H1 (cell line): ENCODE measurements at regions not wholly inside any gene's neighbourhood (a gene's known extent, or its start where the extent isn't known, plus 50 kb on each side); places are given as distances from the start of the nearest gene placed in this dataset.

Experiments
- CEBPB ChIP-seq: IDR thresholded peaks from 2 replicates; pipeline ENCODE4 v1.6.1; 2012; ENCODE audit warnings: low read depth, low read length
- EGR1 ChIP-seq: IDR thresholded peaks from 2 replicates; pipeline ENCODE4 v1.6.1; 2011; ENCODE audit warnings: low read depth, low read length, borderline replicate concordance
- KDM1A ChIP-seq: fragments of 200-600, 300-600 bp; sonication (generic); IDR thresholded peaks from 2 replicates; pipeline ENCODE4 v1.7.1; 2016; ENCODE audit warnings: mild to moderate bottlenecking, low read length, borderline replicate concordance
- SP4 ChIP-seq: IDR thresholded peaks from 2 replicates; pipeline ENCODE4 v1.6.1; 2012; ENCODE audit warnings: low read length, inconsistent platforms
- SUZ12 ChIP-seq: fragments of 200-600 bp; sonication (generic); IDR thresholded peaks from 2 replicates; pipeline ENCODE4 v1.6.1; 2012; ENCODE audit warnings: mild to moderate bottlenecking, inconsistent platforms, low read length, moderate library complexity, mixed read lengths
- TAF1 ChIP-seq: IDR thresholded peaks from 2 replicates; pipeline ENCODE4 v1.6.1; 2011; ENCODE audit warnings: mild to moderate bottlenecking, low read depth, low read length
- TBP ChIP-seq: IDR thresholded peaks from 2 replicates; pipeline ENCODE4 v1.6.1; 2011; ENCODE audit warnings: low read depth, low read length, improper control_type of control experiment
- TF ChIP-seq, protein P1 (sequence below): fragments of 300-600 bp; sonication (generic); IDR thresholded peaks from 2 replicates; pipeline ENCODE4 v1.7.1; 2012; ENCODE audit warnings: low read length, moderate library complexity, mild to moderate bottlenecking, inconsistent platforms; ENCODE audit not compliant: insufficient replicate concordance
- TF ChIP-seq, protein P2 (sequence below): IDR thresholded peaks from 2 replicates; pipeline ENCODE4 v1.6.1; 2011; ENCODE audit warnings: low read depth, mild to moderate bottlenecking, low read length; ENCODE audit not compliant: insufficient read depth
- TF ChIP-seq, protein P3 (sequence below): IDR thresholded peaks from 2 replicates; pipeline ENCODE4 v1.6.1; 2011; ENCODE audit warnings: low read length, improper control_type of control experiment

DNA sequence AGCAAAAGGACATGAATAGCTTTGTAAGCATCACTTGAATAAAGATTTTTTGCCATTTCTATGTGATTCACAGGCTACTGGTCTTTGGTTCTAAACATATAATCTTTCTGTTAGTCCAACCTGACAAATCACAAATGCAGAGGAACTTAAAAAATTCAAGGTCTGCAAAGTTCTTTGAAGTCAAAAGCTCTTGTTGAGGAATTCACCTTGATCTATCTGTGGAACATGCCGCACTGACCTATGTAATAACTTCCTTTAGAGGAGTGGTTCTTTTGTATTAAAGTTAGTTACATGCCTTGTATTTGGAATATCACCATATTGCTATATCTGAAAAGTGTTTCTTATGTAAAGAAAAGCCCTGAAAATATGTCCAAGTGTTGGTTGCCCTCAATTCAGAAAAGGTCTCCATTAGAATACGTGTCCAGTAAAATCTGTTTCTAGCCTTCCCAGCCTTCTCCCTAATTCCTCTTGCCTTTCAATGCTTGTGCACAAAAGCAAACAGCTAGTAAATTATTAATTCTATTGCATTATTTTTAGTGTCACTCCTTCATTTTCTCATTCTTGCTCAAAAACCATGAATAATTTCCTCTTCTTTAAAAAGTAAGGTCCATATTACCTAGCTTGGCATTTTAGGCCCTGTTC, 1192.8 kb downstream of the FLRT2 start (continued):
- TF ChIP-seq, protein P1, sequence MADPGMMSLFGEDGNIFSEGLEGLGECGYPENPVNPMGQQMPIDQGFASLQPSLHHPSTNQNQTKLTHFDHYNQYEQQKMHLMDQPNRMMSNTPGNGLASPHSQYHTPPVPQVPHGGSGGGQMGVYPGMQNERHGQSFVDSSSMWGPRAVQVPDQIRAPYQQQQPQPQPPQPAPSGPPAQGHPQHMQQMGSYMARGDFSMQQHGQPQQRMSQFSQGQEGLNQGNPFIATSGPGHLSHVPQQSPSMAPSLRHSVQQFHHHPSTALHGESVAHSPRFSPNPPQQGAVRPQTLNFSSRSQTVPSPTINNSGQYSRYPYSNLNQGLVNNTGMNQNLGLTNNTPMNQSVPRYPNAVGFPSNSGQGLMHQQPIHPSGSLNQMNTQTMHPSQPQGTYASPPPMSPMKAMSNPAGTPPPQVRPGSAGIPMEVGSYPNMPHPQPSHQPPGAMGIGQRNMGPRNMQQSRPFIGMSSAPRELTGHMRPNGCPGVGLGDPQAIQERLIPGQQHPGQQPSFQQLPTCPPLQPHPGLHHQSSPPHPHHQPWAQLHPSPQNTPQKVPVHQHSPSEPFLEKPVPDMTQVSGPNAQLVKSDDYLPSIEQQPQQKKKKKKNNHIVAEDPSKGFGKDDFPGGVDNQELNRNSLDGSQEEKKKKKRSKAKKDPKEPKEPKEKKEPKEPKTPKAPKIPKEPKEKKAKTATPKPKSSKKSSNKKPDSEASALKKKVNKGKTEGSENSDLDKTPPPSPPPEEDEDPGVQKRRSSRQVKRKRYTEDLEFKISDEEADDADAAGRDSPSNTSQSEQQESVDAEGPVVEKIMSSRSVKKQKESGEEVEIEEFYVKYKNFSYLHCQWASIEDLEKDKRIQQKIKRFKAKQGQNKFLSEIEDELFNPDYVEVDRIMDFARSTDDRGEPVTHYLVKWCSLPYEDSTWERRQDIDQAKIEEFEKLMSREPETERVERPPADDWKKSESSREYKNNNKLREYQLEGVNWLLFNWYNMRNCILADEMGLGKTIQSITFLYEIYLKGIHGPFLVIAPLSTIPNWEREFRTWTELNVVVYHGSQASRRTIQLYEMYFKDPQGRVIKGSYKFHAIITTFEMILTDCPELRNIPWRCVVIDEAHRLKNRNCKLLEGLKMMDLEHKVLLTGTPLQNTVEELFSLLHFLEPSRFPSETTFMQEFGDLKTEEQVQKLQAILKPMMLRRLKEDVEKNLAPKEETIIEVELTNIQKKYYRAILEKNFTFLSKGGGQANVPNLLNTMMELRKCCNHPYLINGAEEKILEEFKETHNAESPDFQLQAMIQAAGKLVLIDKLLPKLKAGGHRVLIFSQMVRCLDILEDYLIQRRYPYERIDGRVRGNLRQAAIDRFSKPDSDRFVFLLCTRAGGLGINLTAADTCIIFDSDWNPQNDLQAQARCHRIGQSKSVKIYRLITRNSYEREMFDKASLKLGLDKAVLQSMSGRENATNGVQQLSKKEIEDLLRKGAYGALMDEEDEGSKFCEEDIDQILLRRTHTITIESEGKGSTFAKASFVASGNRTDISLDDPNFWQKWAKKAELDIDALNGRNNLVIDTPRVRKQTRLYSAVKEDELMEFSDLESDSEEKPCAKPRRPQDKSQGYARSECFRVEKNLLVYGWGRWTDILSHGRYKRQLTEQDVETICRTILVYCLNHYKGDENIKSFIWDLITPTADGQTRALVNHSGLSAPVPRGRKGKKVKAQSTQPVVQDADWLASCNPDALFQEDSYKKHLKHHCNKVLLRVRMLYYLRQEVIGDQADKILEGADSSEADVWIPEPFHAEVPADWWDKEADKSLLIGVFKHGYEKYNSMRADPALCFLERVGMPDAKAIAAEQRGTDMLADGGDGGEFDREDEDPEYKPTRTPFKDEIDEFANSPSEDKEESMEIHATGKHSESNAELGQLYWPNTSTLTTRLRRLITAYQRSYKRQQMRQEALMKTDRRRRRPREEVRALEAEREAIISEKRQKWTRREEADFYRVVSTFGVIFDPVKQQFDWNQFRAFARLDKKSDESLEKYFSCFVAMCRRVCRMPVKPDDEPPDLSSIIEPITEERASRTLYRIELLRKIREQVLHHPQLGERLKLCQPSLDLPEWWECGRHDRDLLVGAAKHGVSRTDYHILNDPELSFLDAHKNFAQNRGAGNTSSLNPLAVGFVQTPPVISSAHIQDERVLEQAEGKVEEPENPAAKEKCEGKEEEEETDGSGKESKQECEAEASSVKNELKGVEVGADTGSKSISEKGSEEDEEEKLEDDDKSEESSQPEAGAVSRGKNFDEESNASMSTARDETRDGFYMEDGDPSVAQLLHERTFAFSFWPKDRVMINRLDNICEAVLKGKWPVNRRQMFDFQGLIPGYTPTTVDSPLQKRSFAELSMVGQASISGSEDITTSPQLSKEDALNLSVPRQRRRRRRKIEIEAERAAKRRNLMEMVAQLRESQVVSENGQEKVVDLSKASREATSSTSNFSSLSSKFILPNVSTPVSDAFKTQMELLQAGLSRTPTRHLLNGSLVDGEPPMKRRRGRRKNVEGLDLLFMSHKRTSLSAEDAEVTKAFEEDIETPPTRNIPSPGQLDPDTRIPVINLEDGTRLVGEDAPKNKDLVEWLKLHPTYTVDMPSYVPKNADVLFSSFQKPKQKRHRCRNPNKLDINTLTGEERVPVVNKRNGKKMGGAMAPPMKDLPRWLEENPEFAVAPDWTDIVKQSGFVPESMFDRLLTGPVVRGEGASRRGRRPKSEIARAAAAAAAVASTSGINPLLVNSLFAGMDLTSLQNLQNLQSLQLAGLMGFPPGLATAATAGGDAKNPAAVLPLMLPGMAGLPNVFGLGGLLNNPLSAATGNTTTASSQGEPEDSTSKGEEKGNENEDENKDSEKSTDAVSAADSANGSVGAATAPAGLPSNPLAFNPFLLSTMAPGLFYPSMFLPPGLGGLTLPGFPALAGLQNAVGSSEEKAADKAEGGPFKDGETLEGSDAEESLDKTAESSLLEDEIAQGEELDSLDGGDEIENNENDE, result no peak
- no peak for TF ChIP-seq KDM1A
- no peak for TF ChIP-seq TBP
- no peak for TF ChIP-seq TAF1
- TF ChIP-seq, protein P2, sequence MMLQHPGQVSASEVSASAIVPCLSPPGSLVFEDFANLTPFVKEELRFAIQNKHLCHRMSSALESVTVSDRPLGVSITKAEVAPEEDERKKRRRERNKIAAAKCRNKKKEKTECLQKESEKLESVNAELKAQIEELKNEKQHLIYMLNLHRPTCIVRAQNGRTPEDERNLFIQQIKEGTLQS, result no peak
- TF ChIP-seq EGR1, result no peak
- no peak for TF ChIP-seq SP4
- TF ChIP-seq, protein P3, sequence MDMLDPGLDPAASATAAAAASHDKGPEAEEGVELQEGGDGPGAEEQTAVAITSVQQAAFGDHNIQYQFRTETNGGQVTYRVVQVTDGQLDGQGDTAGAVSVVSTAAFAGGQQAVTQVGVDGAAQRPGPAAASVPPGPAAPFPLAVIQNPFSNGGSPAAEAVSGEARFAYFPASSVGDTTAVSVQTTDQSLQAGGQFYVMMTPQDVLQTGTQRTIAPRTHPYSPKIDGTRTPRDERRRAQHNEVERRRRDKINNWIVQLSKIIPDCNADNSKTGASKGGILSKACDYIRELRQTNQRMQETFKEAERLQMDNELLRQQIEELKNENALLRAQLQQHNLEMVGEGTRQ, result no peak
- TF ChIP-seq SUZ12, result no peak
- no peak for TF ChIP-seq CEBPB
